HG02610 (cell line): ENCODE measurements at regions not wholly inside any gene's neighbourhood (a gene's known extent, or its start where the extent isn't known, plus 50 kb on each side); places are given as distances from the start of the nearest gene placed in this dataset.
A peak's percentile ranks its signal among the peaks of the same experiment; 100 is the strongest.

Experiments
- ATAC-seq: cut with Tn5 transposase; IDR thresholded peaks from one replicate; pipeline ENCODE4 v1.9.1; 2021; ENCODE audit warnings: mild to moderate bottlenecking, moderate library complexity; ENCODE audit not compliant: unreplicated experiment

- no peak for ATAC-seq
These were observed 610.3 kb upstream of the GALNTL6 start for GRCh38 chr4:171202908-171203307.

DNA sequence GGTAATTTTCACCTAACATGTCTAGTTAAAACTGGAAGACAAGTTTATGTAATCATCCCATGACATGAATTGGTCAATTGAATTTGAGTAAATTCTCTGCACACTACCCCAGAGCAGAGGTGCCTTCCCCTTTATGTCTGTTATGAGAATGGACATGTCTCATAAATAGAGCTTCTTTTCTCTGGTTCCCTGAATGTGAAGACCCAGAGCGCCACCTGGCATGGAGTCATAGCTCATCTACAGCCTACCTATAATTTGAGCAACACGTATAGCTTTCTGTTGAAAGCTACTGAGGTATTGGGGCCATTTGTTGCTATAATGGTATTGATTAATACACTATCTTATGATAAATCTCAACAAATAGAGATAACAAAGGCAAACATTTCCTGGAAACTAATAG, 626.5 kb upstream of the GALNTL6 start:
- no peak for ATAC-seq

GRCh38 chr4:171181090-171181489, 632.1 kb upstream of the GALNTL6 start:
- no peak for ATAC-seq

DNA sequence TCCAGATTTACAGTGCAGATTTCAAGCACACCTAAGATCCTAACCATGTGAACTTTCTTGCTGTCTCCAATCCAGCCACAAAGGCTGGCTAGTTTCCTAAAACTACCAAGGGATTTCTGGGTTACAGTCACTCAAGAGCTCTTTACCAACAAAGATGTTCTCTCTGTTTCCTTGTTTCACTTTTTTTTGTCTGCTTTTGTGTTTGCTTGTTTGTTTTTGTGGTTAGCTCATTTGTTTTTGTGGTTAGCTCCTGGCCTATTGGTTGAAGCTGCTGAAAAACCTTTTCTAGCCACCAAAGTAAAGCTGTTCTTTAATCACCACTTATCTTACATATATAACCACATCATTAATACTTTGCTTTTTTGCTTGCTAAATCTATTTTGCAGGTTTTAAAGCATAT, 642.5 kb upstream of the GALNTL6 start:
- ATAC-seq, result no peak

GRCh38 chr4:171169396-171169795, 643.8 kb upstream of the GALNTL6 start:
- ATAC-seq, result no peak

GRCh38 chr4:171162478-171162877, 650.7 kb upstream of the GALNTL6 start:
- no peak for ATAC-seq

GRCh38 chr4:171157462-171158082, 655.6 kb upstream of the GALNTL6 start:
- ATAC-seq, result no peak

DNA sequence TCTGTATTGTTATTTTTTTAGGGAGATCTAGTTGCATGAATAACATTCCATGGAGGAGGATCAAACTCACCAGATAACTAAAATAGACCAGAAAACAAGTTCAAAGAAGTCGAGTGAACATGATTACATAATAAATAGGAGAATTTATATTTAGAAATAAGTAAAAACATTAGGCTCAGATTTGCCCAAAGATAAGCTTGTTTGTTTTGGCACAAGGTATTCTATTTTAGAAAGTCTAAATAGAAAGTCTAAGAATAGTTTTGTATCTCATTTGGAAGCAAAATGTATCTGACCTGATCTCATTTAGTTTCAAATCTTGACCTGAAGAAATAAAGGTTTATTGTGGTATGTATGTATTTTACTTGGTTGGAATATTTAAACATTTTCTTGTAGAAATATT, 670.6 kb upstream of the GALNTL6 start:
- no peak for ATAC-seq

DNA sequence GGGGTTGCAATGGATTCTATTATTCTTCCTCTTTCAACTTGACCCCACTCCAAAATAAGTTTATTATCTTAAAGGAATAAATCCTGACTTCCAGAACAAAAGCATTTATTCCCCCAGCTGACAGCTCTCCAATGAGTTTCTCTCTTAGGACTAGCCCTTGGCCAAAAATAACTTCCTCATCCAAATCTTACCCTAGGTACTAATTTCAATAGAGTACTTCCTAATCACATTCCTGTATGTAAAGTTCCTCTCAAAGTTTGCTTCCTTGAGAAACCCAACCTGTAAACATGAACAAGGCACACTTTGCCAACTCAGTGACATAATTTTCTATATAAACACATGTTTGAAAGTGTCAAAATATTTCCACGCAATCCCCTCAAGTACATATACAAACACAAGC, 671.2 kb upstream of the GALNTL6 start:
- no peak for ATAC-seq

- ATAC-seq, result no peak
These were observed 682.9 kb upstream of the GALNTL6 start for GRCh38 chr4:171130256-171130801.

- ATAC-seq, result no peak
These were observed 695.1 kb upstream of the GALNTL6 start for GRCh38 chr4:171118091-171118490.

GRCh38 chr4:171117457-171117856, 695.7 kb upstream of the GALNTL6 start:
- ATAC-seq, result no peak

GRCh38 chr4:171101845-171102244, 711.4 kb upstream of the GALNTL6 start:
- no peak for ATAC-seq

- no peak for ATAC-seq
These were observed 726.1 kb upstream of the GALNTL6 start for GRCh38 chr4:171087089-171087488.

- no peak for ATAC-seq
These were observed 745.8 kb upstream of the GALNTL6 start for GRCh38 chr4:171067422-171067821.

DNA sequence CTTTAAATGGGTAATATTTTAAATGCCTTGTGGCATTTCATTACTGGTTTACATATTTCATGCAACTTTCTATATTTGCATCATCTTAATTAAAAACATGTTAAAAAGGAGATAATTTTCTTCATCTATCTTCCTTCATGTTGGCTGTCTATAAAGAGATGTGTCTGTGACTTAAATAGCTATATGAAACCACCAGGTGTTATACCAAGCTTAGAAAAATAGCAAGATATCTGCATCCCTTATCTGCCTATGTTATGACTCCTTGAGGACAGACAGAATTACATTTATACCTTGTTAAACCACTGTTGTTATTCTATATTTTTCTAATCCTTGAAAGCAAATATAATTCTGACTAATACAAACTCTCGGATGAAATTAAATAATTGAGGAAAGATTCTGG, 763.8 kb upstream of the GALNTL6 start:
- ATAC-seq, result no peak

DNA sequence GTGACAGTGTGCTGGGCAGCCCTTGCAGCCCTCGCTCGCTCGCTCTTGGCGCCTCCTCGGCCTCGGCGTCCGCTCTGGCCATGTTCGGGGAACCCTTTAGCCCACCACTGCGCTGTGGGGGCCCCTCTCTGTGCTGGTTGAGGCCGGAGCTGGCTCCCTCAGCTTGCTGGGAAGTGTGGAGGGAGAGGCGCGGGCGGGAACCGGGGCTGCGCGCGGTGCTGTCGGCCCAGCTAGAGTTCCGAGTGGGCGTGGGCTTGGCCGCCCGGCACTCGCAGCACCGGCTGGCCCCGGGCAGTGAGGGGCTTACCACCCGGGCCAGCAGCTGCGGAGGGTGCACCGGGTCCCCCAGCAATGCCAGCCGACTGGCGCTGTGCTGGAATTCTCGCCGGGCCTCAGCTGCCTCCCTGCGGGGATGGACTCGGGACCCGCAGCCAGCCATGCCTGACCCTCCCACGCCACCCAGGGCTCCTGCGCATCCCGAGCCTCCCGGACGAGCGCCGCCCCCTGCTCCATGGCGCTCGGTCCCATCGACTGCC, 770.1 kb upstream of the GALNTL6 start:
- no peak for ATAC-seq

DNA sequence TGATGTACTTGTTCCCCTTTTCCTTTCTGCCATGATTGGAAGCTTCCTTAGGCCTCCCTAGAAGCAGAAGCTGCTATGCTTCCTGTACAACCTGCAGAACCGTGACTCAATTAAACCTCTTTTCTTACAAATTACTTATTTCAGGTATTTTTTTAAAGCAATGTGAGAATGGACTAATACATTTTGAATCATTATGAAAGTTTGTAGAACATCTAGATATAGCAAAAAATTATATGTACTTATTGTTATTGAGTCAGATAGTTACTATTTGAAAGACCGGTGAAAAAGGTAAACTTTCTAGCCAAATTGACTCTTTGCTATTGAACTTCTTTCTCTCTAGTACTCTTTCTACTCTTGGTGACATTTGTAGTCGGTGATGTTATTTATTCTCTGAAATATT, 777.3 kb upstream of the GALNTL6 start:
- no peak for ATAC-seq

GRCh38 chr4:171031338-171031737, 781.9 kb upstream of the GALNTL6 start:
- no peak for ATAC-seq

DNA sequence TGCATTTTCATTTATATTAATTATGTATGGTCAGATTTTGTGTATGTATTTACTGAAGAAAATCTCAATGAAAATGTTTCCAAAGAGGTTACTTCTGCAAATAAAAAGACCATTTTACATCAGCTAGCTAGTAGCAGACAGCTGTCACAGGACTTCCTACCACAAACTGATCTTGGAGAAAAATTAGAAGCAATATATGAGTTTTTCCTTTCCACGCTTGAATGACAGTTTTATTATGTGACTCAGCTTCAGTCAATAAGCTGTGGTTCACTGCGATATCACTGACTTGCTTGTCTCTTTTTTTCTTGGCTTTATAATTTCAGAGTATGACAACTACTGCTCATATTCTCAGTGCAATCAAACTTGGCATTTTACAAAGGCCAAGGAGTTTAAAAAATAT, 787.4 kb upstream of the GALNTL6 start:
- ATAC-seq, result no peak

- ATAC-seq, result peak; percentile 19
These were observed 787.9 kb upstream of the GALNTL6 start for GRCh38 chr4:171025343-171025742.

DNA sequence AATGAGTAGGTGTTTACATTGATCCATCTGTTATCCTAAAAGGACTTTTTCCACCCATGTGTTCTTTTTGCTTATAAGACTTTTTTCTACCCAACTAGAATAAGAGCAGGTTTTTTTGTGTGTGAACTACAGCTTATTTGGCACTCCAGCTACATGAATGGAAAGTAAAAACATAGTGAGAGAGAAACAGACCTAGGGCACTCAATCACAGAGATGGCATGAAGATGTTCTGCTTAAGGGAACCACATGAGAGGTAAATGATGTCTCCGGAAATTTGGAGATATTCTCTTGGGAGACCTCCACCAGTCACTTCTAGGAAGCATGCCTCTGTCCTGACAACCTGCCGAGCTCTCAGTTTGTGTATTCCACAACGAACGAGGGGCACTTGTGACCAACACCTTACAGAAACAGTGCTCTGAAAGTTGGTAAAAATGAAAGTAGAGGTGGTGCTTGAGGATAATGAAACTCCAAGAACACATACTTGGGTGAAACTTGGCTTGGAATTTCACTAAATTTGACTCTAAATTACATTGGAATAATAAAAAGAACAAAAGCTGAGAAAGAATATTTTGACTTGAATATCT, 788.4 kb upstream of the GALNTL6 start:
- peak; percentile 63 for ATAC-seq
